ENCODE measurements at regions not wholly inside any gene's neighbourhood (a gene's known extent, or its start where the extent isn't known, plus 50 kb on each side); places are given as distances from the start of the nearest gene placed in this dataset.

GRCh38 chr5:143497749-143498148 is 94.3 kb upstream of the NR3C1 start:
- no peak for DNase-seq (ENCODE audit: low spot score)

- DNase-seq (ENCODE audit: low spot score): no peak
Measured at GRCh38 chr5:143496943-143497342, 93.5 kb upstream of the NR3C1 start.

GRCh38 chr5:143495821-143496275 is 92.4 kb upstream of the NR3C1 start:
- DNase-seq (ENCODE audit: low spot score): no peak

DNA sequence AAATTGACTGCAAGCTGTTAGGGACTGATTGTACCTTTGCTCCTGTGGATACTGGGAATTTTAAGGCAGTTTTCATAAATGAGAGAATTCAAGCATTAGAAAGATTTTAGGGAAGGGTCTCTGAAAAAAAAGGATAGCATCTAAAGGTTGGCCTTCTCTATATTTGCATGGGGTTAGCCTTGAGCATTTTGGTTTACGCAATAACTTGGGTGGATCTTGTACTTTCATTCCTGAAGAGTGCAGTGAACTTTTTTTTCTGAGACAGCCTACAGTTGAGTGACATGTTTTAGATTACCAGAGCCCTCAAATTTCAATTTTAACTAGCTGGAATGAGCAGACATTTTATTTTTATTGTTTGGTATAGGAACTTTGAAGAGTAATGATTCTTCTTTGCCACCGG is 91.6 kb upstream of the NR3C1 start:
- DNase-seq (ENCODE audit: low spot score): no peak

- DNase-seq (ENCODE audit: low spot score): no peak
Measured at GRCh38 chr5:143494595-143494994, 91.1 kb upstream of the NR3C1 start.

DNA sequence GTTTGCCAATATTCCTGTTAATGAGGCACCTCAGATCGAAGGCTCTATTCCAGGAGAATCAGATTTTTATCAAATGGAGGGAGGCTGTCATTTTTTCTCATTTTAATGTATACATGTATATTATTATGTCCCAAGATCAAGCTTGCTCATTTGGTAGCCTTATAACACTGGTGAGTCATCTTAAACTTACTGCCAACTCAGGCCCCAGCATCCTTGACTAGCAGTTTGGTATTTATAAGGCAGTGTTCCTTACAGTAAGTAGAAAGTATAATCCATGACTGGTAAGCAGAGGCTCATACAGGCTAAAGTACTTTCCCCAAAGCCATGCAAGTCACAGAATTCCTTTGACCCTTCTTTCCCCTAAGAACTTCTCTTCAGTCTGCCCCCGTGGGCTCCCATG is 90.7 kb upstream of the NR3C1 start:
- DNase-seq (ENCODE audit: low spot score): no peak

DNA sequence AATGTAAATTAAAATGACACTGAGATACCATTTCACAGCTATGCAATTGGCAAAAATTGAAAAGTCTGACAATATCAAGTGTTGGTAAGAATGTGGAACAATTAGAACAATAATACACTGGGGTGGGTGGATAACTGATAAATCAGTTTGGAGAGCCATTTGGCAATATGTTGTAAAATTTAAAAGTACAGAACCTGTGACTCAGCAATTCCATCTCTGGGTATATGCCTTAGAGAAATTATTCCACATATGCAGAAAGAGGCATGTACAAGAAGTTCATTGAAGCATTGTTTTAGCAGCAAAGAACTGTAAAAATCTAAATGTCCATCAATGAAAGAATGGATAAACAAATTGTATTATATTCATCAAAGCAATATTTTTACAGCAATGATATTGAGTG is 89.3 kb upstream of the NR3C1 start:
- DNase-seq (ENCODE audit: low spot score): no peak

DNA sequence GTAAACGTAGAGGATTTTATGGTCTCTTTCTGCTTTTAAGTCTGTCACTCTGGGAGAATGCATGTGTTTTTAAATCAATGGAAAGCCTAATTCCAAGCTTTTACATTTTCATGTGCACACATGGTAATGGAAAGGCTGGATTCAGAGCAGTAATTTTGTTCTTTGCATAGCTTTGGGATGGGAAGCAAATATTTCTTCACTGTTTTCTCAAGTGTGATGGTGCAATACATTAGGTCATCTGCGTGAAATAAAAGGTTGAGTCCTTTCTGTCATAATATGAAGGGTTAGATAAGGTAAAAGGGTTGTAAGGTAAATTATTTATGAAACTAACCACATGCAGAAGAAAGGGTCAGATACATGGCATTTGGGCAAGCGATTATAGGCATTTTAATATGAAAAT is 88.2 kb upstream of the NR3C1 start:
- DNase-seq (ENCODE audit: low spot score): no peak

DNA sequence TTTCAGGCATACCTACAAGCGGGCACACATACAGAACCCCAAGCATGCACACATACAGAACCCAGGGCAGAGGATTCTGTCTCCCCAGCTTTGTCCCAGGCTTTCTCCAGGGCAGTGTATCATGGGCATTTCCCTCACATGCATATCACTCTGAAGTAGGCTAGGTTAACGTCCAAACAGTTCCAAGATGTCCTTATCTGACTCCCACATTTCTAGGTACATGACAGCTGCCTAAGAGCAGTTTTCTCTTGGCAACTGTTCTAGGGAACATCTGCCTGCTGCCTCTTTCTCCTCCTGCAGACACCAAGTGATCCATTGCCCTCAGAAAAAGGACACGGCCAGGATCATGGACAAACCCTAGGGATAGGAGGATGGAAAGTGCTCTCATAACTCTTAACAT is 84.9 kb upstream of the NR3C1 start:
- no peak for DNase-seq (ENCODE audit: low spot score)

DNA sequence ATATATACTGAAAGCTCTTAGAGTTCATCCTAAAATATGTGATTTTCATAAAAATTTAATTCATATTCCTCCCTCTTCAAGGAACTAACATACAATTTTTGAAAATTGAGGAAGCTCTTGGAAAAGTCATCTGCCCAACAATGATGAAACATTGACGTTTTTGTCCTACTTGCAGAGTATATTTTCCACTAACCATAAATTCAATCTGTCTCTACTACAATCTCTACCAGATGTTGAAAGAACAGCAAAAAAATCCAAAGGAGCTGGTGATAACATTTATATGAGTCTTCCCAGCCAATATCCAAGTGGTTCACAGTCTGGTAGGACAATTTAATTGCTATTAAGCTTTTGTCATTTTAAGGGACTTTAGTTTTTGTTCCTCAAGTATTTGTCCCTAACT is 81.1 kb upstream of the NR3C1 start:
- no peak for DNase-seq (ENCODE audit: low spot score)

GRCh38 chr5:143481697-143482531 is 78.4 kb upstream of the NR3C1 start:
- DNase-seq (ENCODE audit: low spot score): no peak

GRCh38 chr5:143480001-143480400 is 76.5 kb upstream of the NR3C1 start:
- no peak for DNase-seq (ENCODE audit: low spot score)

- no peak for DNase-seq (ENCODE audit: low spot score)
Measured at GRCh38 chr5:143479394-143479793, 75.9 kb upstream of the NR3C1 start.

- no peak for DNase-seq (ENCODE audit: low spot score)
Measured at GRCh38 chr5:143476601-143477211, 73.2 kb upstream of the NR3C1 start.

GRCh38 chr5:143474616-143475015 is 71.1 kb upstream of the NR3C1 start:
- DNase-seq (ENCODE audit: low spot score): no peak

GRCh38 chr5:143473481-143473880 is 70.0 kb upstream of the NR3C1 start:
- DNase-seq (ENCODE audit: low spot score): no peak

DNA sequence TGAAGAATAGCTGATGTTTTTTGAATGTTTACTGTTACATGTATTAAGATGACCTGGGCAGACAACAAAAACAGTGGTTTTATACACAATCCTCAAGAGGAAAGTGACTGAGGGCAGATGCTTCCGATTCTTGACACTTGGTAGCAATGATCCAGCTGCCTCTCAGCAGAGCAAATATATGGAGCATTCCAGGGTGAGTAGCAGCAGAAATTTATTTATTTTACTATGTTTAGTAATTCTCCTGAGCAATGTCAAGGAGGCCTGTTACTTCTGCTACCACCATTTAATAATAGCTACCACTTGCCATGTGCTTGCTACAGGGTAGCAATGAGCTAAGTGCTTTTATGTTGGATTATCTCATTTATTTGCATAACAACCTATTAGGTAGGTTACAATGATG is 69.1 kb upstream of the NR3C1 start:
- DNase-seq (ENCODE audit: low spot score): no peak

GRCh38 chr5:143471666-143472464 is 68.4 kb upstream of the NR3C1 start:
- DNase-seq (ENCODE audit: low spot score): no peak

DNA sequence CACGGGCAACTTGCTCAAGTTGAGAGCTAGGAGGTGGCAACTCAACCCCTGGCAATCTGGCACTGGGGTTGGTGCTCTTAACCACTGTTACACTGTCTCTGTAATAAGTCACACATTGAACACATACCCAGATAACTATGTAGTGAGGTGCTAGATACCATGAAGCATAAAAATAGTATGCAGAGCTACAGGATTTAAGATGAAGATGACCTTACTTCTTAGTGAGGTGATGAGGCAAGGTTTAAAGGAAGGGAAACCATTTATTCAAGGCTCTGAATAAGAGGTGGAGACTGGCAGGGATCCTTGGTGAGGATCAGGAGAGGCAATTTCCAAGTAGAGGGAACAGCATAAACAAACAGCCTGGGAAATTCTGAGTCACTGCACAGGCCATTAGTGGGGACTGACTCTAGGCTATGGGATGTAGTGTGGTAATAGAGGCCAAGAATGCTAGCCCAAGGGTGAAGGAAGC is 67.6 kb upstream of the NR3C1 start:
- DNase-seq (ENCODE audit: low spot score): no peak

DNA sequence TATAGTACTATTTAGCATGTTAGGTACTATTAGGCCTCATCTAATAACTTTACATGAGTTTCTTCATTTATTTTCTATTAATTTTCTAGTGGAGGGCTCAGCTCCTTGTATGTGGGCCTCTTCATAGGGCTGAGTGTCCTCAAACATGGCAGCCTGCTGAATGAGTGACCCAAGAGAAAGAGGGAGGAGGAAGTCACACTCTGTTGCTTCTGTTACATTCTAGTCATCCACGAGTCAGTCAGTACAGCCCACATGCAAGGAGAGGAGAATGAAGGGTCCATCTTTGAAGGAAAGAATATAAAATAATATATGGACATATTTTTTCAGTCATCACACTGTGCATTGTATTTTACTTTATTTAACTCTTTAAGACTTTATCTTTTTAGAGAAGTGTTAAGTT is 66.6 kb upstream of the NR3C1 start:
- DNase-seq (ENCODE audit: low spot score): no peak

DNA sequence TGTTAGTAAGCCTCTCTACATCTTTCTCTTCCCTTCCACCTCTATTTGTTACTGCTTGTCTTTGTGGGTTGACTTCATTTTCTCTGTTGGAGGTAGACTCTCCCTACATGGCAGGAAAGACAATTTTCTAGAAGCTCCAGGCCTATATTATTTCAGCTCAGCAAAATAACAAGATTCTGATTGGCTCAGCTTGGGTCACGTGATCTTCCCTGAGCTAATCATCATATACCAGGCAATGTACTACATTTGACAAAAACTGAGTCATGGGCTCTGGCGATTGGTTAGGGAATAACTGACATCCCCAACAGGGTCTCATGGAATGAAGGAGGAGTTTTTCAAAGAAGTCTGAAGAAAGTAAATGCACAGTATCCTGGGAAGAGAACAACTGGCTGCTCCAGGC is 65.6 kb upstream of the NR3C1 start:
- DNase-seq (ENCODE audit: low spot score): no peak

DNA sequence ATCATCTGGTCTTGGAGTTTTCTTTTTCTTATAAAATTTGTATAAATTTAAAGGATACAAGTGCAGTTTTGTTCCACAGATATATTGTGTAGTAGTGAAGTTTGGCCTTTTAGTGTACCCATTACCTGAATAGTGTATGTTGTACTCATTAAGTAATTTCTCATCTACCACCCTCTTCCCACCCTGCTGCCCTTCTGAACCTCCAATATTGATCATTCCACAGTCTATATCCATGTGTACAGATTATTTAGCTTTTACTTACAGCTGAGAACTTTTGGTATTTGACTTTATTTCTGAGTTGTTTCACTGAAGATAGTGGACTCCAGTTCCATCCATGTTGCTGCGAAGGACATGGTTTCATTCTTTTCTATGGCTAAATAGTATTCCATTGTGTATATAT is 63.1 kb upstream of the NR3C1 start:
- DNase-seq (ENCODE audit: low spot score): no peak
